ENCODE measurements at regions not wholly inside any gene's neighbourhood (a gene's known extent, or its start where the extent isn't known, plus 50 kb on each side); places are given as distances from the start of the nearest gene placed in this dataset.

GRCh38 chr12:131527092-131527491, 183.8 kb upstream of the SFSWAP start:
- no peaks in the 10 kb centered on the region for H3K4me1 Mint-ChIP-seq
- no peaks in the 10 kb centered on the region for H3K9me3 Mint-ChIP-seq
- H3K4me3 Mint-ChIP-seq = no peak overlapping the region
- no peaks in the 10 kb centered on the region for H3K36me3 Mint-ChIP-seq (ENCODE audit: low read depth)
- H3K27ac Mint-ChIP-seq = no peak overlapping the region
- peaks cover 32% of the 10 kb centered on the region for H3K27me3 Mint-ChIP-seq (ENCODE audit: low read depth)
- TF ChIP-seq CTCF (IDR thresholded peaks at IDR 0.05; ENCODE audit: unreplicated experiment in 3 of 3) = no peak

GRCh38 chr12:131527736-131528135, 183.2 kb upstream of the SFSWAP start:
- peaks cover 29% of the 10 kb centered on the region for H3K27me3 Mint-ChIP-seq (ENCODE audit: low read depth)
- no peaks in the 10 kb centered on the region for H3K9me3 Mint-ChIP-seq
- no peak for TF ChIP-seq CTCF (IDR thresholded peaks at IDR 0.05; ENCODE audit: unreplicated experiment in 3 of 3)

GRCh38 chr12:131528144-131528543, 182.7 kb upstream of the SFSWAP start:
- no peak for TF ChIP-seq CTCF (IDR thresholded peaks at IDR 0.05; ENCODE audit: unreplicated experiment in 3 of 3)
- Mint-ChIP-seq H3K4me1 (no peaks in the 10 kb centered on the region), H3K27me3 (ENCODE audit: low read depth) (peaks cover 30% of the 10 kb centered on the region), H3K27ac (no peak overlapping the region), H3K9me3 (no peaks in the 10 kb centered on the region), H3K36me3 (ENCODE audit: low read depth) (no peaks in the 10 kb centered on the region), H3K4me3 (no peak overlapping the region)

More at GRCh38 chr12:131527736-131528135, 183.2 kb upstream of the SFSWAP start:
- Mint-ChIP-seq H3K4me1 (no peaks in the 10 kb centered on the region), H3K27ac (no peak overlapping the region), H3K36me3 (ENCODE audit: low read depth) (no peaks in the 10 kb centered on the region), H3K4me3 (no peak overlapping the region)

- peaks cover 30% of the 10 kb centered on the region for H3K27me3 Mint-ChIP-seq (ENCODE audit: low read depth)
Measured at GRCh38 chr12:131528667-131529066, 182.2 kb upstream of the SFSWAP start.

GRCh38 chr12:131529196-131530040, 181.5 kb upstream of the SFSWAP start:
- H3K27ac Mint-ChIP-seq = no peak overlapping the region

More at GRCh38 chr12:131528667-131529066, 182.2 kb upstream of the SFSWAP start:
- H3K27ac Mint-ChIP-seq = no peak overlapping the region
- no peaks in the 10 kb centered on the region for H3K9me3 Mint-ChIP-seq
- no peak for TF ChIP-seq CTCF (IDR thresholded peaks at IDR 0.05; ENCODE audit: unreplicated experiment in 3 of 3)
- no peaks in the 10 kb centered on the region for H3K36me3 Mint-ChIP-seq (ENCODE audit: low read depth)
- no peaks in the 10 kb centered on the region for H3K4me1 Mint-ChIP-seq
- H3K4me3 Mint-ChIP-seq = no peak overlapping the region

More at GRCh38 chr12:131529196-131530040, 181.5 kb upstream of the SFSWAP start:
- H3K4me3 Mint-ChIP-seq = no peak overlapping the region
- H3K27me3 Mint-ChIP-seq (ENCODE audit: low read depth) = peaks cover 27% of the 10 kb centered on the region
- H3K4me1 Mint-ChIP-seq = no peaks in the 10 kb centered on the region
- TF ChIP-seq CTCF (IDR thresholded peaks at IDR 0.05; ENCODE audit: unreplicated experiment in 3 of 3) = no peak
- H3K36me3 Mint-ChIP-seq (ENCODE audit: low read depth) = no peaks in the 10 kb centered on the region
- no peaks in the 10 kb centered on the region for H3K9me3 Mint-ChIP-seq
